Endothelial cell of umbilical vein (primary cell): ENCODE measurements at regions not wholly inside any gene's neighbourhood (a gene's known extent, or its start where the extent isn't known, plus 50 kb on each side); places are given as distances from the start of the nearest gene placed in this dataset.

Experiments
- BruUV-seq: library from RNA; stranded (reverse); fragments of 400-500 nt; replicated peaks from 2 replicates; lab custom pipeline; 2021; lab: Mats Ljungman, UMichigan
- CTCF ChIA-PET: fragments of 300-600, 350-600 bp; sonication (Branson Sonifier 250); formaldehyde crosslinking; loops from one replicate; lab custom pipeline; 2021; ENCODE audit warnings: antibody characterized with exemption, inconsistent platforms; lab: Charles Lee
- POLR2A ChIA-PET: fragments of 300-600, 350-600 bp; sonication (Branson Sonifier 250); formaldehyde crosslinking; loops from one replicate; lab custom pipeline; 2021; ENCODE audit warnings: antibody characterized with exemption, inconsistent platforms; lab: Charles Lee
- DNase-seq: peaks from one replicate; pipeline ENCODE4 v3.0.0-alpha.2; 2011; ENCODE audit warnings: low read depth, low spot score
- FAIRE-seq: peaks from 2 replicates; lab custom pipeline; 2011; peaks lifted over from hg19 to GRCh38; lab: Jason Lieb, UNC
- H2AFZ ChIP-seq: 2 replicates; pipeline ENCODE4 v1.6.0; 2012; ENCODE audit warnings: low read depth, low read length, control low read depth, inconsistent platforms
- H3K27ac ChIP-seq: 2 replicates; pipeline ENCODE4 v1.5.1; 2011; ENCODE audit warnings: low read depth, mild to moderate bottlenecking, control low read depth, low read length, moderate library complexity; ENCODE audit not compliant: insufficient read depth
- H3K27me3 ChIP-seq, 2 experiments: 2 replicates each; pipeline versions ENCODE4 v1.6.0 to v1.6.1; 2011; ENCODE audit warnings: low read length in 2 of 2, mixed read lengths in 1 of 2; ENCODE audit not compliant: control insufficient read depth in 2 of 2, insufficient read depth in 2 of 2
- H3K36me3 ChIP-seq, 2 experiments: 2 replicates in 1 of 2; 3 replicates in 1 of 2; pipeline ENCODE4 v1.5.1; 2011; ENCODE audit warnings: low read length in 2 of 2, mild to moderate bottlenecking in 1 of 2, moderate library complexity in 1 of 2; ENCODE audit not compliant: control insufficient read depth in 2 of 2, insufficient read depth in 2 of 2; ENCODE audit errors: extremely low read depth in 1 of 2
- H3K4me1 ChIP-seq: 3 replicates; pipeline ENCODE4 v1.5.1; 2011; ENCODE audit warnings: mild to moderate bottlenecking, low read length; ENCODE audit not compliant: control insufficient read depth, insufficient read depth; ENCODE audit errors: extremely low read depth
- H3K4me2 ChIP-seq: 2 replicates; pipeline ENCODE4 v1.6.1; 2011; ENCODE audit warnings: low read length, control low read depth, mixed read lengths; ENCODE audit not compliant: insufficient read depth
- H3K4me3 ChIP-seq, 3 experiments: fragments of 200-600 bp in 1 of 3; sonication (generic), shearing (Covaris generic) in 1 of 3; replicated peaks in 1 of 3; 2 replicates each; pipeline ENCODE4 v1.5.1; 2011 to 2016; ENCODE audit warnings: control low read depth in 3 of 3, low read length in 3 of 3, mild to moderate bottlenecking in 2 of 3, inconsistent platforms in 1 of 3, low read depth in 1 of 3, moderate library complexity in 1 of 3; ENCODE audit not compliant: insufficient read depth in 1 of 3
- H3K79me2 ChIP-seq: 2 replicates; pipeline ENCODE4 v1.6.0; 2012; ENCODE audit warnings: low read length, inconsistent platforms; ENCODE audit not compliant: control insufficient read depth, insufficient read depth
- H3K9ac ChIP-seq: replicated peaks from 2 replicates; pipeline ENCODE3; 2011; ENCODE audit warnings: low read length, control low read depth; ENCODE audit not compliant: insufficient read depth; ENCODE audit errors: extremely low read depth
- H3K9me1 ChIP-seq: replicated peaks from 3 replicates; pipeline ENCODE4 v1.6.0; 2011; ENCODE audit warnings: mild to moderate bottlenecking, low read length; ENCODE audit not compliant: control insufficient read depth, insufficient read depth; ENCODE audit errors: extremely low read depth
- H3K9me3 ChIP-seq: replicated peaks from 2 replicates; pipeline ENCODE4 v1.5.1; 2012; ENCODE audit warnings: low read length, inconsistent platforms; ENCODE audit not compliant: control insufficient read depth, insufficient read depth
- H4K20me1 ChIP-seq: replicated peaks from 2 replicates; pipeline ENCODE3; 2011; ENCODE audit warnings: mild to moderate bottlenecking, low read length; ENCODE audit not compliant: control insufficient read depth, insufficient read depth; ENCODE audit errors: extremely low read depth
- CTCF ChIP-seq, 2 donors: IDR thresholded peaks; 1 replicate in 1 of 2; 2 replicates in 1 of 2; pipeline ENCODE4 v1.5.1; 2011; ENCODE audit warnings: low read length in 2 of 2, mild to moderate bottlenecking in 2 of 2, moderate library complexity in 2 of 2, control low read depth in 1 of 2, inconsistent platforms in 1 of 2, low read depth in 1 of 2; ENCODE audit not compliant: insufficient read depth in 1 of 2; ENCODE audit errors: extremely low read depth in 1 of 2
- EZH2 ChIP-seq: IDR thresholded peaks from 2 replicates; pipeline ENCODE4 v1.6.1; 2012; ENCODE audit warnings: borderline replicate concordance, low read depth, mild to moderate bottlenecking, moderate library complexity, low read length, inconsistent platforms; ENCODE audit not compliant: severe bottlenecking
- FOS ChIP-seq: IDR thresholded peaks from 2 replicates; pipeline ENCODE4 v1.6.1; 2011; ENCODE audit warnings: mild to moderate bottlenecking, low read length, moderate library complexity, borderline replicate concordance; ENCODE audit not compliant: insufficient read depth
- GATA2 ChIP-seq: IDR thresholded peaks from 2 replicates; pipeline ENCODE4 v1.7.0; 2011; ENCODE audit warnings: low read depth, mild to moderate bottlenecking, moderate library complexity, mixed read lengths, low read length; ENCODE audit not compliant: insufficient read length, insufficient read depth
- JUN ChIP-seq: IDR thresholded peaks from 2 replicates; pipeline ENCODE4 v1.6.1; 2011; ENCODE audit warnings: borderline replicate concordance, low read depth; ENCODE audit not compliant: insufficient read length, insufficient read depth
- MAX ChIP-seq: IDR thresholded peaks from 2 replicates; pipeline ENCODE4 v1.6.1; 2011; ENCODE audit not compliant: insufficient read depth, insufficient read length
- MYC ChIP-seq: IDR thresholded peaks from one replicate; pipeline ENCODE4 v1.6.1; 2011; ENCODE audit warnings: mild to moderate bottlenecking, low read depth, low read length
- POLR2A ChIP-seq: IDR thresholded peaks from 2 replicates; pipeline ENCODE4 v1.6.1; 2012; ENCODE audit warnings: low read depth, mild to moderate bottlenecking, control low read depth, low read length
- POLR2AphosphoS5 ChIP-seq: IDR thresholded peaks from 2 replicates; pipeline ENCODE4 v1.6.1; 2012; ENCODE audit warnings: low read depth, mild to moderate bottlenecking, control low read depth, low read length, moderate library complexity; ENCODE audit not compliant: insufficient read depth
- dilution Hi-C: fragments of 300-500 bp; cut with MboI; formaldehyde crosslinking; loops from one replicate; pipeline ENCODE4 v1.15.0; 2019; ENCODE audit warnings: low sequenced_read_pairs; ENCODE audit not compliant: extremely low pct_ligation_motif_present
- intact Hi-C: fragments of 100-400 bp; cut with micrococcal nuclease; formaldehyde crosslinking; loops from one replicate; pipeline ENCODE4 v1.10.0; 2022

GRCh38 chr11:115776916-115777315 is 272.7 kb upstream of the CADM1 start:
- no peaks in the 10 kb centered on the region for H3K79me2 ChIP-seq
- FAIRE-seq (no peak), DNase-seq (no peak)
- POLR2A ChIA-PET: no interaction called here
- no peaks in the 10 kb centered on the region for H3K27me3 ChIP-seq
- no peaks in the 10 kb centered on the region for H4K20me1 ChIP-seq
- H3K9me1 ChIP-seq: no peaks in the 10 kb centered on the region
- H3K27ac ChIP-seq: no peak overlapping the region
- H3K36me3 ChIP-seq: no peaks in the 10 kb centered on the region
- no peak overlapping the region for H3K4me2 ChIP-seq
- intact Hi-C loops: no loop called here
- dilution Hi-C loops: no loop called here
- no peak overlapping the region for H2AFZ ChIP-seq
- no peak overlapping the region for H3K9ac ChIP-seq
- H3K4me3 ChIP-seq: no peak overlapping the region
- BruUV-seq: no TSS peak
- CTCF ChIA-PET: no interaction called here
- H3K9me3 ChIP-seq: peaks cover 2% of the 10 kb centered on the region
- TF ChIP-seq JUN (no peak), MYC (no peak), EZH2 (no peak), CTCF (IDR thresholded peaks at IDR 0.05; ENCODE audit: extremely low read depth in 1 of 2, insufficient read depth in 1 of 2, low read depth in 1 of 2, low read length in 2 of 2) (no peak), MAX (no peak), GATA2 (no peak), POLR2AphosphoS5 (no peak), FOS (no peak), POLR2A (no peak)
- H3K4me1 ChIP-seq: no peaks in the 10 kb centered on the region
